HepG2 (cell line): ENCODE measurements at regions not wholly inside any gene's neighbourhood (a gene's known extent, or its start where the extent isn't known, plus 50 kb on each side); places are given as distances from the start of the nearest gene placed in this dataset.

Source experiments
- ATAC-seq: fragments of 200-7000 bp; cut with Tn5 transposase; 3 replicates; pipeline ENCODE4 v1.9.1; 2020; ENCODE audit warnings: mild to moderate bottlenecking, moderate library complexity
- BruUV-seq: library from RNA; stranded (reverse); fragments of 400-500 nt; replicated peaks from 2 replicates; lab custom pipeline; 2021; lab: Mats Ljungman, UMichigan
- CTCF ChIA-PET: fragments of 300-600 bp; formaldehyde crosslinking; extraction: SDS; loops from one replicate; lab custom pipeline; 2021; ENCODE audit warnings: low total read pairs, inconsistent platforms, low intra/inter-chr PET ratio; lab: Yijun Ruan, JAX
- POLR2A ChIA-PET: fragments of 350-600 bp; sonication (Branson Sonifier 250); formaldehyde crosslinking; loops from one replicate; lab custom pipeline; 2020; ENCODE audit warnings: antibody characterized with exemption, inconsistent platforms; lab: Yijun Ruan, JAX
- DNase-seq: peaks from one replicate; pipeline ENCODE4 v3.0.0-alpha.2; 2015; ENCODE audit warnings: low spot score
- FAIRE-seq: peaks from 3 replicates; lab custom pipeline; 2011; peaks lifted over from hg19 to GRCh38; lab: Jason Lieb, UNC
- H2AFZ ChIP-seq: one replicate; pipeline ENCODE4 v1.6.1; 2011; ENCODE audit warnings: low read length, inconsistent platforms
- H3K27ac ChIP-seq: fragments of 300-600 bp; 3 replicates; pipeline ENCODE4 v1.8.0; 2011; ENCODE audit warnings: mixed run types, mild to moderate bottlenecking, mixed read lengths, low read length, inconsistent platforms; ENCODE audit not compliant: insufficient read depth; ENCODE audit errors: extremely low read length
- H3K27me3 ChIP-seq, 2 experiments: fragments of 200-600 bp in 1 of 2; 2 replicates in 1 of 2; 3 replicates in 1 of 2; pipeline versions ENCODE4 v1.6.0 to v1.8.0; 2011; ENCODE audit warnings: low read length in 2 of 2, mild to moderate bottlenecking in 2 of 2, moderate library complexity in 2 of 2, inconsistent platforms in 1 of 2; ENCODE audit not compliant: insufficient read depth in 2 of 2, control insufficient read depth in 1 of 2
- H3K36me3 ChIP-seq, 2 experiments: fragments of 200-600 bp in 1 of 2; replicated peaks in 1 of 2; 2 replicates in 1 of 2; 3 replicates in 1 of 2; pipeline versions ENCODE4 v1.5.1 to v1.8.0; 2011; ENCODE audit warnings: low read length in 2 of 2, inconsistent platforms in 1 of 2; ENCODE audit not compliant: insufficient read depth in 2 of 2, control insufficient read depth in 1 of 2
- H3K4me1 ChIP-seq: 2 replicates; pipeline ENCODE4 v1.5.1; 2012; ENCODE audit warnings: low read length, inconsistent platforms; ENCODE audit not compliant: insufficient read depth
- H3K4me2 ChIP-seq: 2 replicates; pipeline ENCODE4 v1.6.0; 2011; ENCODE audit warnings: low read depth, low read length, inconsistent platforms
- H3K4me3 ChIP-seq, 3 experiments: fragments of 200-600 bp in 1 of 3; sonication (generic), shearing (Covaris generic) in 1 of 3; replicated peaks in 1 of 3; 2 replicates each; pipeline ENCODE4 v1.5.1; 2011 to 2016; ENCODE audit warnings: low read length in 3 of 3, inconsistent platforms in 2 of 3, low read depth in 2 of 3, mild to moderate bottlenecking in 2 of 3, control low read depth in 1 of 3, mixed read lengths in 1 of 3; ENCODE audit not compliant: insufficient read depth in 1 of 3
- H3K79me2 ChIP-seq: one replicate; pipeline ENCODE4 v1.6.1; 2011; ENCODE audit warnings: low read length, inconsistent platforms; ENCODE audit not compliant: insufficient read depth
- H3K9ac ChIP-seq: 2 replicates; pipeline ENCODE4 v1.6.0; 2011; ENCODE audit warnings: mild to moderate bottlenecking, low read depth, low read length, inconsistent platforms; ENCODE audit not compliant: insufficient read depth
- H3K9me3 ChIP-seq: 2 replicates; pipeline ENCODE4 v1.5.1; 2012; ENCODE audit warnings: mild to moderate bottlenecking, low read length
- H4K20me1 ChIP-seq: 2 replicates; pipeline ENCODE4 v1.6.0; 2011; ENCODE audit warnings: inconsistent platforms, mild to moderate bottlenecking, low read length, moderate library complexity; ENCODE audit not compliant: insufficient read depth
- GATAD1 ChIP-seq: IDR thresholded peaks from 2 replicates; pipeline ENCODE4 v1.6.1; 2016; ENCODE audit warnings: missing genetic modification reagents, missing compliant biosample characterization
- KDM3A ChIP-seq: IDR thresholded peaks from 2 replicates; pipeline ENCODE4 v1.6.1; 2018; ENCODE audit warnings: low read depth, missing compliant biosample characterization
- NONO ChIP-seq, 2 experiments: fragments of 450-650 bp in 1 of 2; sonication (generic) in 1 of 2; formaldehyde crosslinking in 1 of 2; IDR thresholded peaks in 1 of 2; conservative IDR thresholded peaks in 1 of 2; 2 replicates each; pipeline versions ENCODE4 v1.6.1 to v1.8.0; 2017 to 2022; ENCODE audit warnings: mild to moderate bottlenecking in 1 of 2, missing genetic modification reagents in 1 of 2, moderate library complexity in 1 of 2
- ZNF275 ChIP-seq: sonication (generic); formaldehyde crosslinking; IDR thresholded peaks from 2 replicates; pipeline ENCODE4 v1.8.0; 2022; ENCODE audit warnings: missing genetic modification reagents, mild to moderate bottlenecking, inconsistent platforms, borderline replicate concordance
- ZNF562 ChIP-seq: sonication (generic); formaldehyde crosslinking; IDR thresholded peaks from 2 replicates; pipeline ENCODE4 v1.8.0; 2022; ENCODE audit warnings: missing genetic modification reagents, borderline replicate concordance
- ZNF589 ChIP-seq: sonication (generic); formaldehyde crosslinking; conservative IDR thresholded peaks from 2 replicates; pipeline ENCODE4 v1.8.0; 2022; ENCODE audit warnings: mild to moderate bottlenecking, moderate library complexity, missing genetic modification reagents
- ZNF597 ChIP-seq: sonication (generic); formaldehyde crosslinking; IDR thresholded peaks from 2 replicates; pipeline ENCODE4 v1.5.0; 2020; ENCODE audit warnings: missing genetic modification reagents
- ZNF607 ChIP-seq: sonication (generic); formaldehyde crosslinking; IDR thresholded peaks from 2 replicates; pipeline ENCODE4 v1.5.1; 2020; ENCODE audit warnings: missing genetic modification reagents, mild to moderate bottlenecking, borderline replicate concordance
- ZNF776 ChIP-seq: sonication (generic); formaldehyde crosslinking; IDR thresholded peaks from 2 replicates; pipeline ENCODE4 v1.4.0; 2020; ENCODE audit warnings: mild to moderate bottlenecking, missing genetic modification reagents
- ZNF816 ChIP-seq: sonication (generic); formaldehyde crosslinking; IDR thresholded peaks from 2 replicates; pipeline ENCODE4 v1.8.0; 2022; ENCODE audit warnings: missing genetic modification reagents, mild to moderate bottlenecking, borderline replicate concordance
- WGBS: methylation state at CpG from one replicate; pipeline ENCODE4 v1.1.6; 2017; ENCODE audit warnings: low lambda C conversion rate; 5-methylcytosine and 5-hydroxymethylcytosine counted together
- in situ Hi-C: cut with HindIII; loops from 2 replicates; pipeline ENCODE4 v1.10.0; 2017; ENCODE audit warnings: low pct_unique_long_range_greater_than_20kb; ENCODE audit not compliant: extremely low pct_ligation_motif_present
- intact Hi-C: fragments of 100-400 bp; cut with micrococcal nuclease; formaldehyde crosslinking; loops from one replicate; pipeline ENCODE4 v1.10.0; 2022; ENCODE audit not compliant: unreplicated experiment

DNA sequence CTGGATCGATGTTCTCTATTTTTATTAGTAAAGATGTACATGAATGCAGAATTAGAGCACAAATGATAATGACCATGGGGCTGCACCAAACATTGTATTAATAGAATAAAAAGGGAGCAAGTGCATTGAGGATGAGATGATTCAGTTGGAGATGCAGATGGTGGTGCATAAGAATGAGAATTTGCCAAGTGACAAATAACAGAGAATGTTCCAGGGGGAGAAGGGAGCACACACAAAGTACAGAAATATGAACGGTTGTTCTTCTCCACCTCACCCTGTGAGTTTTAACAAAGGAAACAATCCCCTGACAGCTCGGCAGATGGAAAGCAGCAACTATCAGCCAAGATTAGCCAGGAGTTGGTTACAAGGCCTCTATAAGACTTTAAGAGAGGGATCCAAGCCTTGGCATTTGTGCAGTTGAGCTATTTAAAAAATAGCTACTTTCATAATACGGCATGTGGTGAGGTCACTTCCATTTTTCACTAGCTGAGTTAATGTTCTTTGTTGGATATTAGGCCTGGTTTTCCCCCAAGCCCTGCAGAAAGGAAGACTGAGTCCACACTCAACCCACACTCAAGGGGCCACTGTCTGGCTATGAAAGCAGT is 462.5 kb downstream of the TNS3 start:
- ATAC-seq (no peak), FAIRE-seq (no peak), DNase-seq (no peak)
- no peak overlapping the region for H3K4me2 ChIP-seq
- no peak overlapping the region for H3K27ac ChIP-seq
- no peaks in the 10 kb centered on the region for H3K36me3 ChIP-seq
- H3K4me1 ChIP-seq, result no peaks in the 10 kb centered on the region
- intact Hi-C loops, result no loop called here
- TF ChIP-seq ZNF589 (CRISPR knock-in tag) (no peak), GATAD1 (CRISPR knock-in tag) (no peak), ZNF776 (CRISPR knock-in tag) (no peak), ZNF562 (CRISPR knock-in tag) (no peak), NONO (IDR thresholded peaks at IDR 0.05) (no peak), NONO (CRISPR knock-in tag; conservative IDR thresholded peaks at IDR 0.05) (no peak), KDM3A (CRISPR knock-in tag) (no peak), ZNF816 (CRISPR knock-in tag) (no peak), ZNF607 (CRISPR knock-in tag) (no peak), ZNF597 (CRISPR knock-in tag) (no peak), ZNF275 (CRISPR knock-in tag) (no peak)
- H3K27me3 ChIP-seq, result peaks cover 0 to 12% of the 10 kb centered on the region in 2 experiments; a peak in 2 of 5 replicates
- no peak overlapping the region for H2AFZ ChIP-seq
- WGBS, result 31% methylated on average over 4 of the region's 4 CpGs
- BruUV-seq, result no TSS peak
- CTCF ChIA-PET, result no interaction called here
- no peaks in the 10 kb centered on the region for H3K79me2 ChIP-seq
- in situ Hi-C loops, result no loop called here
- no peak overlapping the region for H3K4me3 ChIP-seq
- no peaks in the 10 kb centered on the region for H3K9me3 ChIP-seq
- no peaks in the 10 kb centered on the region for H4K20me1 ChIP-seq
- POLR2A ChIA-PET, result no interaction called here
- no peak overlapping the region for H3K9ac ChIP-seq
